GM23248 (cell line): ENCODE measurements at regions not wholly inside any gene's neighbourhood (a gene's known extent, or its start where the extent isn't known, plus 50 kb on each side); places are given as distances from the start of the nearest gene placed in this dataset.

Experiments
- EZH2 ChIP-seq: fragments of 200-600 bp; sonication (generic); IDR thresholded peaks from 2 replicates; pipeline ENCODE4 v1.6.1; 2018; ENCODE audit warnings: antibody characterized with exemption, mild to moderate bottlenecking; ENCODE audit not compliant: insufficient read depth, poor library complexity, severe bottlenecking
- EZH2phosphoT487 ChIP-seq: fragments of 200-600 bp; sonication (generic); IDR thresholded peaks from 2 replicates; pipeline ENCODE4 v1.6.1; 2018; ENCODE audit warnings: antibody characterized with exemption, moderate library complexity, mild to moderate bottlenecking, low read depth; ENCODE audit not compliant: insufficient read depth

- TF ChIP-seq EZH2phosphoT487, result no peak
- no peak for TF ChIP-seq EZH2
Measured at GRCh38 chr6:137353346-137353745, 134.2 kb upstream of the IFNGR1 start.
